H54 (cell line): ENCODE measurements at regions not wholly inside any gene's neighbourhood (a gene's known extent, or its start where the extent isn't known, plus 50 kb on each side); places are given as distances from the start of the nearest gene placed in this dataset.
"Not testable (repeated sequence)": the region's sequence is repeated elsewhere in the genome, so short reads cannot be mapped to it uniquely, and the experiment has no call there.

Experiments used
- DNase-seq: peaks from one replicate; pipeline ENCODE4 v3.0.0; 2011; ENCODE audit warnings: low spot score, mixed read lengths; ENCODE audit not compliant: insufficient read length
- FAIRE-seq: peaks from 3 replicates; lab custom pipeline; 2011; peaks lifted over from hg19 to GRCh38; lab: Jason Lieb, UNC
- POLR2A ChIP-seq: IDR thresholded peaks from 2 replicates; pipeline ENCODE4 v1.6.1; 2011; ENCODE audit warnings: low read depth, mild to moderate bottlenecking, low read length

GRCh38 chr10:23643111-23643780, 204.4 kb downstream of the OTUD1 start:
- no peak for TF ChIP-seq POLR2A
- DNase-seq (no peak), FAIRE-seq (no peak)

GRCh38 chr10:23648618-23649017, 209.7 kb downstream of the OTUD1 start:
- DNase-seq, result no peak
- TF ChIP-seq POLR2A, result no peak
- FAIRE-seq, result no peak

GRCh38 chr10:23656735-23657134, 217.9 kb downstream of the OTUD1 start:
- DNase-seq (no peak), FAIRE-seq (no peak)
- no peak for TF ChIP-seq POLR2A

- no peak for FAIRE-seq
- TF ChIP-seq POLR2A, result no peak
- DNase-seq, result no peak
Measured at GRCh38 chr10:23657677-23658076, 218.8 kb downstream of the OTUD1 start.

GRCh38 chr10:23671866-23672265, 233.0 kb downstream of the OTUD1 start:
- not testable (repeated sequence) for DNase-seq, FAIRE-seq

GRCh38 chr10:23675585-23675984, 236.7 kb downstream of the OTUD1 start:
- TF ChIP-seq POLR2A, result no peak
- FAIRE-seq, result no peak
- no peak for DNase-seq

GRCh38 chr10:23676296-23676695, 237.4 kb downstream of the OTUD1 start:
- DNase-seq (no peak), FAIRE-seq (no peak)

GRCh38 chr10:23686722-23687121, 247.8 kb downstream of the OTUD1 start:
- no peak for DNase-seq
- TF ChIP-seq POLR2A, result no peak
- FAIRE-seq, result no peak

More at GRCh38 chr10:23676296-23676695, 237.4 kb downstream of the OTUD1 start:
- TF ChIP-seq POLR2A, result no peak

GRCh38 chr10:23692736-23693135, 253.9 kb downstream of the OTUD1 start:
- no peak for TF ChIP-seq POLR2A
- FAIRE-seq, result no peak

GRCh38 chr10:23693501-23693901, 254.6 kb downstream of the OTUD1 start:
- DNase-seq, result no peak
- no peak for TF ChIP-seq POLR2A

More at GRCh38 chr10:23692736-23693135, 253.9 kb downstream of the OTUD1 start:
- no peak for DNase-seq

GRCh38 chr10:23693925-23694324, 255.1 kb downstream of the OTUD1 start:
- no peak for FAIRE-seq
- no peak for TF ChIP-seq POLR2A
- no peak for DNase-seq

More at GRCh38 chr10:23693501-23693901, 254.6 kb downstream of the OTUD1 start:
- no peak for FAIRE-seq

- DNase-seq (no peak), FAIRE-seq (no peak)
- TF ChIP-seq POLR2A, result no peak
Measured at GRCh38 chr10:23694446-23694920, 255.6 kb downstream of the OTUD1 start.

GRCh38 chr10:23694921-23695824, 256.3 kb downstream of the OTUD1 start:
- FAIRE-seq (no peak), DNase-seq (no peak)
- no peak for TF ChIP-seq POLR2A

- TF ChIP-seq POLR2A, result no peak
- DNase-seq (no peak), FAIRE-seq (no peak)
Measured at GRCh38 chr10:23695825-23696420, 257.0 kb downstream of the OTUD1 start.
